ENCODE measurements at regions not wholly inside any gene's neighbourhood (a gene's known extent, or its start where the extent isn't known, plus 50 kb on each side); places are given as distances from the start of the nearest gene placed in this dataset.

DNA sequence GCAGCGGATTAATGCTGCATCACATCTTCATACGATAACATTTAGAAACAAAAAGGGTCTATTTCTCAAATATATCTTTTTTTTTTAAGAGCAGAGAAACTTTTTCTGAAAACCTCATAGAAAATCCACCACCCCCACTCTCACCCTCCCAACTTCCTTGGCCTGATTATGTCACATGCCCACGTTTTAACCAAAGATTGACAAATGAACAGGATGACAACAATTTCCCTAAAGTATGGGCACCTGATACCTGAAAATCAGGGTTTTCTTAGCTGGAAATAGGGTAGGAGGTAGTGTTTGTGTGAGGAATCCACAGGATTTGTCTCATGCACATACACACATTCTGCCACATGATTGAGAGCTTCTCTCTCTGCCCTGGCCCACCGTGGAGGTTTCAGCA lies 74.7 kb upstream of the MDM1 start:
- H3K4me1 ChIP-seq (replicated peaks in 1 of 2), result peaks cover 14 to 20% of the 10 kb centered on the region in 2 donors
- 63 to 71% (median 67%) methylated on average over 4 of the region's 4 CpGs for WGBS, 4 donors
- TF ChIP-seq POLR2A (IDR thresholded peaks at IDR 0.05), result no peak
- TF ChIP-seq, protein P1, sequence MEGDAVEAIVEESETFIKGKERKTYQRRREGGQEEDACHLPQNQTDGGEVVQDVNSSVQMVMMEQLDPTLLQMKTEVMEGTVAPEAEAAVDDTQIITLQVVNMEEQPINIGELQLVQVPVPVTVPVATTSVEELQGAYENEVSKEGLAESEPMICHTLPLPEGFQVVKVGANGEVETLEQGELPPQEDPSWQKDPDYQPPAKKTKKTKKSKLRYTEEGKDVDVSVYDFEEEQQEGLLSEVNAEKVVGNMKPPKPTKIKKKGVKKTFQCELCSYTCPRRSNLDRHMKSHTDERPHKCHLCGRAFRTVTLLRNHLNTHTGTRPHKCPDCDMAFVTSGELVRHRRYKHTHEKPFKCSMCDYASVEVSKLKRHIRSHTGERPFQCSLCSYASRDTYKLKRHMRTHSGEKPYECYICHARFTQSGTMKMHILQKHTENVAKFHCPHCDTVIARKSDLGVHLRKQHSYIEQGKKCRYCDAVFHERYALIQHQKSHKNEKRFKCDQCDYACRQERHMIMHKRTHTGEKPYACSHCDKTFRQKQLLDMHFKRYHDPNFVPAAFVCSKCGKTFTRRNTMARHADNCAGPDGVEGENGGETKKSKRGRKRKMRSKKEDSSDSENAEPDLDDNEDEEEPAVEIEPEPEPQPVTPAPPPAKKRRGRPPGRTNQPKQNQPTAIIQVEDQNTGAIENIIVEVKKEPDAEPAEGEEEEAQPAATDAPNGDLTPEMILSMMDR (IDR thresholded peaks at IDR 0.05), result no peak
- H3K27ac ChIP-seq, result peak overlapping the region in 2 of 5 donors; percentile 54 to 89
- H3K36me3 ChIP-seq (replicated peaks in 1 of 2), result no peaks in the 10 kb centered on the region
- intact Hi-C loops (cut with DNase I), result no loop called here
- no peaks in the 10 kb centered on the region for H3K27me3 ChIP-seq
- H3K9me3 ChIP-seq (replicated peaks in 1 of 3), result no peaks in the 10 kb centered on the region
- no peak for DNase-seq
- H3K4me3 ChIP-seq, result no peak overlapping the region

- WGBS, 4 donors, result 78 to 83% (median 79%) methylated on average over 11 of the region's 11 CpGs
- H3K4me1 ChIP-seq (replicated peaks in 1 of 2), result peaks cover 11 to 17% of the 10 kb centered on the region in 2 donors
- intact Hi-C loops (cut with DNase I), result no loop called here
These were observed 78.0 kb upstream of the MDM1 start for GRCh38 chr12:68410018-68410660.

GRCh38 chr12:68411371-68411770 lies 79.2 kb upstream of the MDM1 start:
- no peaks in the 10 kb centered on the region for H3K9me3 ChIP-seq (replicated peaks in 1 of 3)
- H3K4me3 ChIP-seq, result no peak overlapping the region
- H3K27ac ChIP-seq, result no peak overlapping the region
- H3K27me3 ChIP-seq, result no peaks in the 10 kb centered on the region
- no peak for TF ChIP-seq POLR2A (IDR thresholded peaks at IDR 0.05)
- intact Hi-C loops (cut with DNase I), result no loop called here
- H3K36me3 ChIP-seq (replicated peaks in 1 of 2), result no peaks in the 10 kb centered on the region
- 91 to 96% (median 95%) methylated on average over 9 of the region's 9 CpGs for WGBS, 4 donors
- DNase-seq, result no peak
- peaks cover 4 to 5% of the 10 kb centered on the region in 2 donors for H3K4me1 ChIP-seq (replicated peaks in 1 of 2)

More at GRCh38 chr12:68410018-68410660, 78.0 kb upstream of the MDM1 start:
- no peaks in the 10 kb centered on the region for H3K27me3 ChIP-seq
- H3K4me3 ChIP-seq, result no peak overlapping the region
- no peaks in the 10 kb centered on the region for H3K36me3 ChIP-seq (replicated peaks in 1 of 2)
- H3K27ac ChIP-seq, result no peak overlapping the region
- TF ChIP-seq POLR2A (IDR thresholded peaks at IDR 0.05), result no peak
- TF ChIP-seq, protein P1 (IDR thresholded peaks at IDR 0.05), result no peak
- DNase-seq, result no peak
- no peaks in the 10 kb centered on the region for H3K9me3 ChIP-seq (replicated peaks in 1 of 3)

GRCh38 chr12:68414988-68415387 lies 82.8 kb upstream of the MDM1 start:
- peaks cover 4% of the 10 kb centered on the region in 2 donors for H3K4me1 ChIP-seq (replicated peaks in 1 of 2)
- H3K36me3 ChIP-seq (replicated peaks in 1 of 2), result no peaks in the 10 kb centered on the region
- TF ChIP-seq, protein P1 (IDR thresholded peaks at IDR 0.05), result no peak
- TF ChIP-seq POLR2A (IDR thresholded peaks at IDR 0.05), result no peak
- intact Hi-C loops (cut with DNase I), result no loop called here
- 91 to 98% (median 93%) methylated on average over 2 of the region's 2 CpGs for WGBS, 4 donors
- no peaks in the 10 kb centered on the region for H3K27me3 ChIP-seq
- H3K4me3 ChIP-seq, result no peak overlapping the region
- H3K27ac ChIP-seq, result no peak overlapping the region
- no peaks in the 10 kb centered on the region for H3K9me3 ChIP-seq (replicated peaks in 1 of 3)
- no peak for DNase-seq

DNA sequence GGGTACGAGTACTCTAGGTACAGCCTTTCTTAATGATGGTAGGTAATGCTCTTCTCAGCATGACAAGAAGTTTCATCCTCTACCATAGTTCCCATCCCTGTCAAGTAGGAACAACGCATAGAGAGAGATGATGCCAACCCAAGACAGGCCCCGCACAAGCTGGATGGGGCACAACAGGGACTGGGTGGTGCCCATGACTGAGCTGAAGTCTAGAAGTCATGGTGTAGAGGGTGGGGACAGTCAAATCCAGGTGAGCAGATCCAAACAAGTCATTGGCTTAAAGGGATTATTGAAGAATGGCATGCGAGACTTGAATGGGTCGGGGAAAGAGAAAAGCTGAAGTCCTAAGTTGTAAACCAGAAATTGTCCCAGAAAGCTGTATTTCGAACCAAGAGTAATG lies 84.2 kb upstream of the MDM1 start:
- intact Hi-C loops (cut with DNase I), result no loop called here
- no peak for DNase-seq
- 96 to 98% (median 97%) methylated on average over 6 of the region's 6 CpGs for WGBS, 4 donors
- Histone ChIP-seq H3K27me3 (no peaks in the 10 kb centered on the region), H3K27ac (no peak overlapping the region), H3K36me3 (replicated peaks in 1 of 2) (no peaks in the 10 kb centered on the region), H3K4me1 (replicated peaks in 1 of 2) (peaks cover 13 to 16% of the 10 kb centered on the region in 2 donors), H3K4me3 (no peak overlapping the region), H3K9me3 (replicated peaks in 1 of 3) (no peaks in the 10 kb centered on the region)
- TF ChIP-seq POLR2A (IDR thresholded peaks at IDR 0.05), result no peak
- TF ChIP-seq, protein P1 (IDR thresholded peaks at IDR 0.05), result no peak

All from adrenal gland (tissue), 9 donors.